Ishikawa (cell line): ENCODE measurements at regions not wholly inside any gene's neighbourhood (a gene's known extent, or its start where the extent isn't known, plus 50 kb on each side); places are given as distances from the start of the nearest gene placed in this dataset.

ENCODE experiments used
- CEBPB ChIP-seq: IDR thresholded peaks from 2 replicates; pipeline ENCODE4 v1.6.1; 2012
- MAX ChIP-seq: IDR thresholded peaks from 2 replicates; pipeline ENCODE4 v1.6.1; 2012
- RAD21 ChIP-seq: IDR thresholded peaks from 2 replicates; pipeline ENCODE4 v1.6.1; 2012; ENCODE audit warnings: low read depth
- TAF1 ChIP-seq: IDR thresholded peaks from 2 replicates; pipeline ENCODE4 v1.6.1; 2012; ENCODE audit warnings: low read depth, mild to moderate bottlenecking
- TCF12 ChIP-seq: IDR thresholded peaks from 2 replicates; pipeline ENCODE4 v1.6.1; 2012; ENCODE audit warnings: low read depth
- TEAD4 ChIP-seq: IDR thresholded peaks from 2 replicates; pipeline ENCODE4 v1.6.1; 2012
- TF ChIP-seq, protein P1 (sequence below): IDR thresholded peaks from 2 replicates; pipeline ENCODE4 v1.6.1; 2012; ENCODE audit warnings: low read depth, mild to moderate bottlenecking

GRCh38 chr13:73952648-73953047, 181.6 kb downstream of the KLF12 start:
- TF ChIP-seq CEBPB (no peak), TCF12 (no peak), TAF1 (no peak), MAX (no peak), RAD21 (no peak), TEAD4 (no peak)
- TF ChIP-seq, protein P1, sequence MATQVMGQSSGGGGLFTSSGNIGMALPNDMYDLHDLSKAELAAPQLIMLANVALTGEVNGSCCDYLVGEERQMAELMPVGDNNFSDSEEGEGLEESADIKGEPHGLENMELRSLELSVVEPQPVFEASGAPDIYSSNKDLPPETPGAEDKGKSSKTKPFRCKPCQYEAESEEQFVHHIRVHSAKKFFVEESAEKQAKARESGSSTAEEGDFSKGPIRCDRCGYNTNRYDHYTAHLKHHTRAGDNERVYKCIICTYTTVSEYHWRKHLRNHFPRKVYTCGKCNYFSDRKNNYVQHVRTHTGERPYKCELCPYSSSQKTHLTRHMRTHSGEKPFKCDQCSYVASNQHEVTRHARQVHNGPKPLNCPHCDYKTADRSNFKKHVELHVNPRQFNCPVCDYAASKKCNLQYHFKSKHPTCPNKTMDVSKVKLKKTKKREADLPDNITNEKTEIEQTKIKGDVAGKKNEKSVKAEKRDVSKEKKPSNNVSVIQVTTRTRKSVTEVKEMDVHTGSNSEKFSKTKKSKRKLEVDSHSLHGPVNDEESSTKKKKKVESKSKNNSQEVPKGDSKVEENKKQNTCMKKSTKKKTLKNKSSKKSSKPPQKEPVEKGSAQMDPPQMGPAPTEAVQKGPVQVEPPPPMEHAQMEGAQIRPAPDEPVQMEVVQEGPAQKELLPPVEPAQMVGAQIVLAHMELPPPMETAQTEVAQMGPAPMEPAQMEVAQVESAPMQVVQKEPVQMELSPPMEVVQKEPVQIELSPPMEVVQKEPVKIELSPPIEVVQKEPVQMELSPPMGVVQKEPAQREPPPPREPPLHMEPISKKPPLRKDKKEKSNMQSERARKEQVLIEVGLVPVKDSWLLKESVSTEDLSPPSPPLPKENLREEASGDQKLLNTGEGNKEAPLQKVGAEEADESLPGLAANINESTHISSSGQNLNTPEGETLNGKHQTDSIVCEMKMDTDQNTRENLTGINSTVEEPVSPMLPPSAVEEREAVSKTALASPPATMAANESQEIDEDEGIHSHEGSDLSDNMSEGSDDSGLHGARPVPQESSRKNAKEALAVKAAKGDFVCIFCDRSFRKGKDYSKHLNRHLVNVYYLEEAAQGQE, result no peak
